ENCODE measurements at regions not wholly inside any gene's neighbourhood (a gene's known extent, or its start where the extent isn't known, plus 50 kb on each side); places are given as distances from the start of the nearest gene placed in this dataset.

GRCh38 chr20:12627485-12627884, 381.3 kb upstream of the SPTLC3 start:
- H3K36me3 ChIP-seq (ENCODE audit: insufficient read depth, low read length): no peaks in the 10 kb centered on the region
- intact Hi-C loops (cut with micrococcal nuclease): no loop called here

GRCh38 chr20:12638633-12639312, 370.0 kb upstream of the SPTLC3 start:
- H3K27me3 ChIP-seq (ENCODE audit: insufficient read depth, low read length): no peaks in the 10 kb centered on the region
- no peaks in the 10 kb centered on the region for H3K27me3 Mint-ChIP-seq
- no peaks in the 10 kb centered on the region for H3K36me3 Mint-ChIP-seq
- intact Hi-C loops (cut with micrococcal nuclease): no loop called here
- ChIA-PET CTCF (ENCODE audit: partially characterized antibody) (no interaction called here), POLR2A (ENCODE audit: partially characterized antibody) (no interaction called here)
- no peak overlapping the region for H3K4me3 ChIP-seq (ENCODE audit: low read length in 2 of 2)
- peaks cover 0 to 12% (median 7%) of the 10 kb centered on the region in 8 donors for H3K9me3 Mint-ChIP-seq
- no peak overlapping the region for H3K27ac Mint-ChIP-seq
- H3K4me1 ChIP-seq (ENCODE audit: insufficient read depth, low read length): no peaks in the 10 kb centered on the region
- no peak overlapping the region for H3K27ac ChIP-seq (ENCODE audit: low read depth, low read length)
- no peaks in the 10 kb centered on the region for H3K9me3 ChIP-seq (ENCODE audit: control insufficient read depth in 1 of 2, low read length in 2 of 2)
- no peak overlapping the region for H3K4me3 Mint-ChIP-seq
- no peaks in the 10 kb centered on the region for H3K36me3 ChIP-seq (ENCODE audit: insufficient read depth, low read length)
- DNase-seq: no peak
- H3K4me1 Mint-ChIP-seq: no peaks in the 10 kb centered on the region

More at GRCh38 chr20:12627485-12627884, 381.3 kb upstream of the SPTLC3 start:
- POLR2A ChIA-PET (ENCODE audit: partially characterized antibody): no interaction called here
- H3K36me3 Mint-ChIP-seq: no peaks in the 10 kb centered on the region
- H3K4me1 ChIP-seq (ENCODE audit: insufficient read depth, low read length): no peaks in the 10 kb centered on the region
- no peaks in the 10 kb centered on the region for H3K27me3 ChIP-seq (ENCODE audit: insufficient read depth, low read length)
- no peaks in the 10 kb centered on the region for H3K27me3 Mint-ChIP-seq
- H3K27ac Mint-ChIP-seq: no peak overlapping the region
- peaks cover 0 to 8% of the 10 kb centered on the region in 2 donors for H3K9me3 ChIP-seq (ENCODE audit: control insufficient read depth in 1 of 2, low read length in 2 of 2)
- no peak for DNase-seq
- no peak overlapping the region for H3K4me3 ChIP-seq (ENCODE audit: low read length in 2 of 2)
- no peaks in the 10 kb centered on the region for H3K4me1 Mint-ChIP-seq
- no peak overlapping the region for H3K4me3 Mint-ChIP-seq
- no peak overlapping the region for H3K27ac ChIP-seq (ENCODE audit: low read depth, low read length)
- CTCF ChIA-PET (ENCODE audit: partially characterized antibody): no interaction called here
- H3K9me3 Mint-ChIP-seq: peaks cover 0 to 13% (median 5%) of the 10 kb centered on the region in 8 donors

DNA sequence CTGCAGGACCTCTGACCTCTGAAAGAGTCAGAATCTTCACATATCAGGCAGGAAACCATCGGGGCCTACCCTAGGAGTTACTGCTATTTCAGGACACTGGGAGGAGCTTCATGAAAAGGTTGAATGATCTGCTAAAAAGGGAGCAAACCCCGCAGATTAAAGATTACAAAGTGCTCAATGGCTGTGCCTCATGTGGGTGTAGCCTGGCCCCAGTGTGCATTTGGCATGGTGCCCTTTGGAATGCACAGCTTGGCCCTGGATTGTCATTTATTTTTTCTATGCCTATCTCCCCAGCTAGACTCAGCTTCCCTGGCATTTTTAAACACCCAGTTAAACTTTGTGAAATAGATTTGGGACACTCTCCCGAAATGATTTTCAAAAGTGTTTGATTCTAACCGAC, 368.5 kb upstream of the SPTLC3 start:
- no peaks in the 10 kb centered on the region for H3K36me3 Mint-ChIP-seq
- no peak for DNase-seq
- H3K27ac Mint-ChIP-seq: no peak overlapping the region
- no peak overlapping the region for H3K27ac ChIP-seq (ENCODE audit: low read depth, low read length)
- H3K4me3 Mint-ChIP-seq: no peak overlapping the region
- intact Hi-C loops (cut with micrococcal nuclease): no loop called here
- no peak overlapping the region for H3K4me3 ChIP-seq (ENCODE audit: low read length in 2 of 2)
- ChIA-PET CTCF (ENCODE audit: partially characterized antibody) (no interaction called here), POLR2A (ENCODE audit: partially characterized antibody) (no interaction called here)
- H3K9me3 ChIP-seq (ENCODE audit: control insufficient read depth in 1 of 2, low read length in 2 of 2): no peaks in the 10 kb centered on the region
- H3K4me1 Mint-ChIP-seq: no peaks in the 10 kb centered on the region
- H3K27me3 Mint-ChIP-seq: no peaks in the 10 kb centered on the region
- no peaks in the 10 kb centered on the region for H3K4me1 ChIP-seq (ENCODE audit: insufficient read depth, low read length)
- H3K36me3 ChIP-seq (ENCODE audit: insufficient read depth, low read length): no peaks in the 10 kb centered on the region
- peaks cover 0 to 13% (median 7%) of the 10 kb centered on the region in 8 donors for H3K9me3 Mint-ChIP-seq
- H3K27me3 ChIP-seq (ENCODE audit: insufficient read depth, low read length): no peaks in the 10 kb centered on the region

- Mint-ChIP-seq H3K27ac (no peak overlapping the region), H3K4me1 (no peaks in the 10 kb centered on the region), H3K9me3 (peaks cover 0 to 16% (median 7%) of the 10 kb centered on the region in 8 donors), H3K27me3 (no peaks in the 10 kb centered on the region), H3K36me3 (no peaks in the 10 kb centered on the region), H3K4me3 (no peak overlapping the region)
- Histone ChIP-seq H3K4me3 (ENCODE audit: low read length in 2 of 2) (no peak overlapping the region), H3K36me3 (ENCODE audit: insufficient read depth, low read length) (no peaks in the 10 kb centered on the region), H3K9me3 (ENCODE audit: control insufficient read depth in 1 of 2, low read length in 2 of 2) (no peaks in the 10 kb centered on the region), H3K4me1 (ENCODE audit: insufficient read depth, low read length) (no peaks in the 10 kb centered on the region), H3K27ac (ENCODE audit: low read depth, low read length) (no peak overlapping the region), H3K27me3 (ENCODE audit: insufficient read depth, low read length) (no peaks in the 10 kb centered on the region)
- intact Hi-C loops (cut with micrococcal nuclease): no loop called here
- ChIA-PET CTCF (ENCODE audit: partially characterized antibody) (no interaction called here), POLR2A (ENCODE audit: partially characterized antibody) (no interaction called here)
- DNase-seq: no peak
These were observed 367.2 kb upstream of the SPTLC3 start for GRCh38 chr20:12641619-12642018.

DNA sequence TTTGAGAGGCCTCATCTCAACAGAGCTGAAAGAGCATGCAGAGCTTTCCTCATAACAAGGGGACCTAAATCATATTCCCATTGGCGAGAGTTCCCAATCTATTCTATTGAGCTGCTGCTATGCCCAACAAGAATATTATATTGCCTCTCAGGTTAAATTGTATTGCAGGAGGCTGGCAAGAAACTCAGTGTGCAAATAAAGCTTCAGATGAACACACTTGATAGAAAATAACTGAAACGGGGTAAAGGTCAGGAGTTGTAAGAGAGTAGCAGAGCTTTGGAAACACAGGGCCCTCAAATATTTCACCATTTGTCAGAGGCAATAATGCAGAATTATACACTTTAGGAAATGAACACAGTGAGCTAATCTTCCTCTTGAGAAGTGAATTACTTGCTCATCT, 364.3 kb upstream of the SPTLC3 start:
- H3K36me3 Mint-ChIP-seq: no peaks in the 10 kb centered on the region
- H3K27ac Mint-ChIP-seq: no peak overlapping the region
- DNase-seq: no peak
- Histone ChIP-seq H3K4me3 (ENCODE audit: low read length in 2 of 2) (no peak overlapping the region), H3K27ac (ENCODE audit: low read depth, low read length) (no peak overlapping the region), H3K36me3 (ENCODE audit: insufficient read depth, low read length) (no peaks in the 10 kb centered on the region), H3K4me1 (ENCODE audit: insufficient read depth, low read length) (no peaks in the 10 kb centered on the region), H3K9me3 (ENCODE audit: control insufficient read depth in 1 of 2, low read length in 2 of 2) (no peaks in the 10 kb centered on the region), H3K27me3 (ENCODE audit: insufficient read depth, low read length) (no peaks in the 10 kb centered on the region)
- CTCF ChIA-PET (ENCODE audit: partially characterized antibody): no interaction called here
- POLR2A ChIA-PET (ENCODE audit: partially characterized antibody): no interaction called here
- no peaks in the 10 kb centered on the region for H3K27me3 Mint-ChIP-seq
- peaks cover 0 to 9% (median 3%) of the 10 kb centered on the region in 8 donors for H3K9me3 Mint-ChIP-seq
- no peaks in the 10 kb centered on the region for H3K4me1 Mint-ChIP-seq
- H3K4me3 Mint-ChIP-seq: no peak overlapping the region
- intact Hi-C loops (cut with micrococcal nuclease): no loop called here

DNA sequence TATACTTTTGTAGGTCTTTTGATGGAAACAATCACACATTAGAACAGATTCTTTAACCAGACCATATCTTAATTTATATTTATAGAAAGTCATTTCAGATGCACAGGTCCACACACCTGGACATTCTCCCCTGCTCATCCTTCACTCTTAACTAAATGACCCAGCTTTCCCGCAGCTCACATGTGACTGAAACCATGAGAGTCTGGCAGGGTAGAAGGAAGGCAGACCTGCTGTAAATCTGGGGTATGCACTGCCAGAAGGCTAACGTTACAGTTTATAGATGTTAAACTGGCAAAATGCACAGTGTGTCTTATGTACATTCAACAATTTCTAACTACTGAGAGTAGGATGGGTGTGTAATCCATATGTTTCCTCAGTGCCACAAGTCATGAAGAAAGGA, 359.5 kb upstream of the SPTLC3 start:
- intact Hi-C loops (cut with micrococcal nuclease): no loop called here
- no peak overlapping the region for H3K27ac ChIP-seq (ENCODE audit: low read depth, low read length)
- no peaks in the 10 kb centered on the region for H3K36me3 Mint-ChIP-seq
- ChIA-PET POLR2A (ENCODE audit: partially characterized antibody) (no interaction called here), CTCF (ENCODE audit: partially characterized antibody) (no interaction called here)
- H3K4me3 Mint-ChIP-seq: no peak overlapping the region
- DNase-seq: no peak
- H3K36me3 ChIP-seq (ENCODE audit: insufficient read depth, low read length): no peaks in the 10 kb centered on the region
- no peaks in the 10 kb centered on the region for H3K9me3 ChIP-seq (ENCODE audit: control insufficient read depth in 1 of 2, low read length in 2 of 2)
- no peaks in the 10 kb centered on the region for H3K4me1 Mint-ChIP-seq
- H3K4me1 ChIP-seq (ENCODE audit: insufficient read depth, low read length): no peaks in the 10 kb centered on the region
- no peaks in the 10 kb centered on the region for H3K27me3 Mint-ChIP-seq
- no peak overlapping the region for H3K4me3 ChIP-seq (ENCODE audit: low read length in 2 of 2)
- no peaks in the 10 kb centered on the region for H3K27me3 ChIP-seq (ENCODE audit: insufficient read depth, low read length)
- no peak overlapping the region for H3K27ac Mint-ChIP-seq
- H3K9me3 Mint-ChIP-seq: peaks cover 0 to 10% (median 7%) of the 10 kb centered on the region in 8 donors

GRCh38 chr20:12653642-12654041, 355.1 kb upstream of the SPTLC3 start:
- H3K9me3 Mint-ChIP-seq: peaks cover 2 to 18% (median 7%) of the 10 kb centered on the region in 8 donors
- no peak overlapping the region for H3K27ac Mint-ChIP-seq
- Histone ChIP-seq H3K27ac (ENCODE audit: low read depth, low read length) (no peak overlapping the region), H3K4me1 (ENCODE audit: insufficient read depth, low read length) (no peaks in the 10 kb centered on the region), H3K36me3 (ENCODE audit: insufficient read depth, low read length) (no peaks in the 10 kb centered on the region), H3K4me3 (ENCODE audit: low read length in 2 of 2) (no peak overlapping the region), H3K9me3 (ENCODE audit: control insufficient read depth in 1 of 2, low read length in 2 of 2) (no peaks in the 10 kb centered on the region), H3K27me3 (ENCODE audit: insufficient read depth, low read length) (no peaks in the 10 kb centered on the region)
- no peak for DNase-seq
- CTCF ChIA-PET (ENCODE audit: partially characterized antibody): no interaction called here
- intact Hi-C loops (cut with micrococcal nuclease): no loop called here
- H3K4me1 Mint-ChIP-seq: no peaks in the 10 kb centered on the region
- no peak overlapping the region for H3K4me3 Mint-ChIP-seq
- no peaks in the 10 kb centered on the region for H3K36me3 Mint-ChIP-seq
- POLR2A ChIA-PET (ENCODE audit: partially characterized antibody): no interaction called here
- no peaks in the 10 kb centered on the region for H3K27me3 Mint-ChIP-seq

DNA sequence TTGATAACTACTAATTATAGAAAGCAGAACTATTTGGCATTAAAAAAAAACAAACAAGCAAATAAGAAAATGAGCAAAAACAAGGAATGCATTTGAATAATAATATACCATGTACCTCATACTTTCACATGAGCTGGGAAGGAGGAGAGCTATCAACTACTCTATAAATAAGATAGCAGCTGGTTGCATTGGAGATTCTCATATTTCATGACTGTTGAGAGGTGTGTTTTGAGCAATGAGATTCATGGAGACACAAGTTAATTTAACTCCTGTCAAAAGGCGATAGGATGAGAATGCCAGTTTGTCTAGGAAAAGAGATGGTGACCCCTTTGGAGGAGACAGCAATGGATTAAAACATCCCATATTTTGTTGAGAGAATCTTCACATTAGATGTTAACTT, 348.8 kb upstream of the SPTLC3 start:
- intact Hi-C loops (cut with micrococcal nuclease): no loop called here
- no peaks in the 10 kb centered on the region for H3K4me1 Mint-ChIP-seq
- POLR2A ChIA-PET (ENCODE audit: partially characterized antibody): no interaction called here
- Histone ChIP-seq H3K4me3 (ENCODE audit: low read length in 2 of 2) (no peak overlapping the region), H3K36me3 (ENCODE audit: insufficient read depth, low read length) (no peaks in the 10 kb centered on the region), H3K27ac (ENCODE audit: low read depth, low read length) (no peak overlapping the region), H3K27me3 (ENCODE audit: insufficient read depth, low read length) (no peaks in the 10 kb centered on the region), H3K9me3 (ENCODE audit: control insufficient read depth in 1 of 2, low read length in 2 of 2) (no peaks in the 10 kb centered on the region), H3K4me1 (ENCODE audit: insufficient read depth, low read length) (no peaks in the 10 kb centered on the region)
- H3K27me3 Mint-ChIP-seq: no peaks in the 10 kb centered on the region
- no peak overlapping the region for H3K4me3 Mint-ChIP-seq
- CTCF ChIA-PET (ENCODE audit: partially characterized antibody): no interaction called here
- peaks cover 6 to 20% (median 15%) of the 10 kb centered on the region in 8 donors for H3K9me3 Mint-ChIP-seq
- no peak for DNase-seq
- no peak overlapping the region for H3K27ac Mint-ChIP-seq
- H3K36me3 Mint-ChIP-seq: no peaks in the 10 kb centered on the region

Measured in CD4-positive, alpha-beta memory T cell (primary cell).